RPMI8226 (cell line): ENCODE measurements at regions not wholly inside any gene's neighbourhood (a gene's known extent, or its start where the extent isn't known, plus 50 kb on each side); places are given as distances from the start of the nearest gene placed in this dataset.

Experiments used
- DNase-seq: peaks from one replicate; pipeline ENCODE4 v3.0.0-alpha.2; 2015

DNA sequence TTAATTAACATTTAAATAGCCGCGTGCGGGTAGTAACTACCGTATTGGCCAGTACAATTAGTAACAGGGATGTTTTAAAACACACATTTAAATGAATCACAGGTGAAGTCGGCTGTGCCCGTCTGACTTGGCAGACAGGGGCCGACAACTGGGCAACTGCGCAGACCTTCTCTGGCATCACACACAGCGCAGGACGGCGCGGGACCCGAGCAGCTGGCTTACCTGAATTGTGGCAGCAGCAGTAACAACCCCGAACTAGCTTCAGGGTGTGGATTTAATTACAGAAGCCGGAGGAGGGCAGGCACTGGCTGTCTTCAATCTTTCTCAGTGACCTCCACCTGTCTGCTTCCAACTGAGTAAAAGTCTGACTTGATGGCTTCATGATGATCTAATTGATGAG, 91.7 kb downstream of the DACT2 start:
- DNase-seq: no peak

DNA sequence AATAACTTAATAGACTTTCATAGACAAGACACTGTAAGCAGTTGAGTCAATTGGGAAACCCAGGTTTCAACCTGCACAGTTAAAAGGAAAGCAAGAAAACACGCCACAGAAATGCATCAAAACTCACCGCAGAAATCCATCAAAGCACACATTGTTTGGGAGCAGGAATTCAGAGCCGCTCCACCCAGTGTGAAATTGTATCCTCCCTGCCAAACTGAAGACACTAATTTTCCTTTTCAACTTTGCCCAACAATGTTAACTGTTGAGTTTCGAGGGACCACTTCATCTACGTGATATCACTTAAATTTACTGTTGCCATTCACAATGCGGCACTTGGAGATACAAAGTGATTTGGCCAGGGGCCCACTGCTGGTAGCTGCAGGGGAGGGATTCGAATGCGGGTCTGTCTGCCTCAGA, 92.7 kb downstream of the DACT2 start:
- DNase-seq: no peak

- no peak for DNase-seq
These were observed 93.4 kb downstream of the DACT2 start for GRCh38 chr6:168226061-168226752.

GRCh38 chr6:168225471-168225911, 94.1 kb downstream of the DACT2 start:
- DNase-seq: peak; percentile 37

DNA sequence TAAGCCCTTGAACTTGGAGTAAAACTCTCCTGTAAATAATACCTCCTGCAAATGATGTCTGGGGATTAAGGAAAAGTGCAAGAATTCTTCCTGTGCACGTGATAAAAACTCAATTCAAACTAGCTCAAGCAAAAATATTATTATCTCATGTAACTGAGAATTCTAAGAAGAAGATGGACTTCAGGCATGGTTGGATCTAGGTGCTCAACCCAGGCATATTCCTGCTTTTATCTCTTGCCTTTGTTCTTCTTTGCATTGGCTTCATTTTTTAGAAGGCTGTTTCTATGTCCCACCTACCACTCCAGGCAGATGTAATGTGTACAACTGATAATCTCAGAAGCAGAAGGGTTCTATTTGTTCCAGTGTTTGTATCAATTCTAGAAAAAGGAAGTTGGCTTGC, 95.8 kb downstream of the DACT2 start:
- no peak for DNase-seq

DNA sequence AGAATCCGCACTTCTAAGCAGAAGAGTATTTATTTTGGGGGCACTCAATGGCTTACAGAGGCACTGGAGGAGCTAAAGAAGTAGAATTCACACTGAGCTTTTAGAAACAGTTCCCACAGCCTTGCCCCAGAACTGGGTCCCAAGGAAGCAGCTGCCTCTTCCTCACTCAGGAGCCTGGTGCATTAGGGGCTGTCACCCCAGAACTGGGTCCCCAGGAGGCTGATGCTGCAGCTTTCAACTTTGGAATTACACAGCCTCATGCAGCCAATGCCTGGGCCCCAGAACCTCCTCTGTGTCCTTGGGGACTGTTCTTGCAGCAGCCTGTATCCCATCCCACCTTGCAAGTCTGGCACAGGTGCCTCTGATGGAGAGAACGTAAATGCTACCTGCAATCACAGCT, 96.4 kb downstream of the DACT2 start:
- no peak for DNase-seq

- DNase-seq: no peak
These were observed 97.2 kb downstream of the DACT2 start for GRCh38 chr6:168222115-168223043.

DNA sequence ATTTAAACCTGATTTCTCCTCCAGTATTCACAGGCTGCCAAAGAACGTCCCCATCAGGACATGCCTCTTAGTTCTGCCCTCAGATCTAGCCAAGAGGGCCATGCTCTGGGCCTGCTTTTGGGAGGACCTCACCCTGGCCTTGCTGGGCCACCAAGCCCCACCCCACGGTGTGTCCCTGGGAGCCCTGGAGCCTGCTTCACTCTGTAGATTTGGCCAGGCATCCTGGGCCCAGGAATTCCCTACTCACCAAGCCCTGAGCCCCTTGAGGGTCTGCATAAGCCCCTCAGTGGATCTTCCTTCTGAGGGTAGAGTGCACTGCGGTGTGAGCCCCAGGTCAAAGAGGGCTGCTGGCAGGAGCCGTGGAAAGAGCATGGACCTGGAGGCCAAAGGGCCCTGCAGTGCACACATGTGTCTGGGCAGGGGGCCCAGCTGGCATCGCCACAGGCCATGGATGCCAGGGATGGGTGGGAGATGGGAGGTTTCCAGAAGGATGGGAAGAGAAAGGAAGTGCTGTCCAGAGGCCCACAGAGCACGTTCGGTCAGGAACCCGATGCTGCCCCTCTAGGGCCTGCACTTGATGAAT, 98.0 kb downstream of the DACT2 start:
- no peak for DNase-seq

- DNase-seq: peak; percentile 26
These were observed 98.6 kb downstream of the DACT2 start for GRCh38 chr6:168221000-168221399.

DNA sequence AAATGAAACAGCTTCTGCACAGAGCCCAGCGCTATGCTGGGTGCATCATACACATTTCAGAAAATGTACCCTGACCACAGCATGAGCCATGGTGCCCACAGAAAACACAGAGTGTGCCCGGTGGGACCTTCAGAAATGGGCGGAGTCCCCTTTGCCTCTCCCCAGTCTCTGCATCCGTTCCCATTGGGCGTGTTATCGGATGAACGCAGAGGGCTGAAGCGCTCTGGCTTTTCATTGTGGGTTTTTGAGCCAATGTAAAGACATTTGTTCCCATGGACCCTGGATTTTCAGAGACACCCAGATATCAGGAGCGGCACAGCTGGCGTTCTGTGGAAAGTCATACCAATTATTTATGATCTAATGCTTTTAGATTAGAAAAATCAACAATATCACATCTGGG, 99.8 kb downstream of the DACT2 start:
- no peak for DNase-seq

DNA sequence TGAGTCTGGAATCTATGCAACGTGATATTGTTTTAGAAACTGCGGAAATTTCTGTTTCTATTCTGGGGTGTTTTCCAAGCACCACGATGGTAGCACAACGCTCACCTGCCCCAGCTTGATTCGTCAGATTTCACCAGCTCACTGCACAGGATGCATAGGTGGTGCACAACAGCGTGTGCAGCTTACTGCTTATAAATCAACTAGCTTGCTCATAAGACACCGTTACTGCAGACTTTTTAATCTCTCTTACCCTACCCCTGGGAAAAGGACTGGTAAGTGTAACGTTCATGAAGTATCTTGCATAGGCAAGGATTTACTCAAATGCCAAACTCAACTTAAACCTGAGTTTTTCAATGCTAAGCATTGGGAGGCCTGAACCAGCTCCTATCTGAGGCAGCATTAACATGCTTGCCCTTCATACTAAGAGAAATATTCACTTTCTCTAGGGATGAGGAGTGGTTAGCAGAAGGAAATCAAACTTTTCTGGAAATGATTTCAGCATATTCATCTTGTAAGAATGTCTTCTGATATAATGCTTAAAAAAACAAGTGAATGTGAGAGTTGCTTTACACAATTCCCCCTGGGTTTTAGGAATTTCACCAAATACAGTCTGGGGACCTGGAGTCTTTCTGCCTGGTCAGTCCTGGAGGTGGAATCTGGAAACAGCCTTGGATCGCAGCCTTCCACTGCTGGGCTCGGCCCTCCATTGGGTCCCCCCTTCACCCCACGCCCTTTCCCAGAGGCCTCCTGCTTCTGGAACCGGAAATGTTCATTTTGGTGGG, 100.6 kb downstream of the DACT2 start:
- DNase-seq: peak; percentile 71

- DNase-seq: peak; percentile 79
These were observed 101.6 kb downstream of the DACT2 start for GRCh38 chr6:168217880-168218537.

DNA sequence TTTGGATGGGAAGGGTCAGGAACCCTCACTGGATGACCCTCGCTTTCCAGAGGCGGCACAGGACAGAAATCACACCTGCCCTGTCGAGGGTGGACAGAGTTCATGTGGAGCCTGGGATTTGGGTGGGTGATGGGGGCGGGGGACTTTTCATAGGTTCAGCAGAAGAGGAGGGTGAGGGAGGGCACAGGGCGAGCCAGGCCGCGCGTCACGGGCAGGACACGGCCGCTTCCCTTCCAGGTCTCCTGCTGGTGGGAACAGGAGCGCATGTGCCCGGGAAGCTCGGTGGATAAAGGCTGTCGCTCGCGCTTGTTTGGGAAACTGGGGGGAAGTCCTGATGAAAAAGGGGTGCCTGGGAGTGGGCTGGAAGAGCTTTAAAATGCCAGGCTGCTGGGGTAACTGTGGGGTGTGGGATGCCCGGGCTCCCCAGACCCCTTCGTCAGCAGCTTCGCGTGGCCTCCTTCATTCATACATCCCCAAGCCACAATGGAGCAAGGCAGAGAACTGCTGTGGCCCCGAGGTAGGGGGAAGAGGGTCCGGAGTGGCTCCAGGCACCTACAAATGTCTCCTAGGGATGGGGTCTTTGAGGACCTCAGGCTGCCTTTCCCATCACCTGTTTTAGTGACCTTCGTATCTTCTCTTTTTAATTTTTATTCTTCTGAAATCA, 102.2 kb downstream of the DACT2 start:
- DNase-seq: no peak

GRCh38 chr6:168216751-168217191, 102.8 kb downstream of the DACT2 start:
- no peak for DNase-seq

GRCh38 chr6:168216117-168216516, 103.5 kb downstream of the DACT2 start:
- DNase-seq: no peak

- no peak for DNase-seq
These were observed 104.3 kb downstream of the DACT2 start for GRCh38 chr6:168215121-168215808.

DNA sequence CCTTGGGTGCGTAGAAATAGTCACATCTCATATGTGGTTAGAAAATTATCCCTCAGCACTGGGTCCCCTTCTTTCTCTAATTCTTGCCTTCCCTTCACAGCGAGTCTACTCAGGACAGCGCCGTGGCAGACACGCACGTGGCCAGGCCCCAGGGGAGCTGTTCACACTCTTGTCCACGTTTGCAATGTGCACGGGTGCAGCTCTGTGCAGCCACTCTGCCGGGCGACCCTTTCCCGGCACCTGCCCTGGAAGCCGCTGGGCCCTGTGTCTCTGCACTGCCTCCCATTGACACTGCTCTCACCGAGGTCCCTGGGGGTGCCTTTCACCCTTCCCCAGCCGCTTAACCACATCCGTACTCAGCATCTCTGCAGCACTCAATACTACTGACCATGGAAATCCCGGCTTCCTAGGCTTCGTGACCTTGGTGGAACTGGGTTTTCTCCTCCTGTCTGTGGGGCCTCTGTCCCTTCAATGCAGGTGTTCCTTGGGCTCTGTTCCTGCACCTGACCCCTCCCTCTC, 104.9 kb downstream of the DACT2 start:
- DNase-seq: no peak

- no peak for DNase-seq
These were observed 106.5 kb downstream of the DACT2 start for GRCh38 chr6:168213121-168213524.

GRCh38 chr6:168212362-168212761, 107.2 kb downstream of the DACT2 start:
- DNase-seq: no peak

- no peak for DNase-seq
These were observed 107.9 kb downstream of the DACT2 start for GRCh38 chr6:168211681-168212080.
